GM12892 (cell line): ENCODE measurements at regions not wholly inside any gene's neighbourhood (a gene's known extent, or its start where the extent isn't known, plus 50 kb on each side); places are given as distances from the start of the nearest gene placed in this dataset.

Source experiments
- POLR2A ChIP-seq: IDR thresholded peaks from 2 replicates; pipeline ENCODE4 v1.6.1; 2011; ENCODE audit warnings: low read depth, low read length, control low read depth
- POLR2AphosphoS5 ChIP-seq: IDR thresholded peaks from 2 replicates; pipeline ENCODE4 v1.6.1; 2011; ENCODE audit warnings: low read depth, low read length, control low read depth

GRCh38 chr1:75993661-75994060, 61.5 kb upstream of the ASB17 start:
- TF ChIP-seq POLR2A: no peak
- TF ChIP-seq POLR2AphosphoS5: no peak
